ENCODE measurements at regions not wholly inside any gene's neighbourhood (a gene's known extent, or its start where the extent isn't known, plus 50 kb on each side); places are given as distances from the start of the nearest gene placed in this dataset.

DNA sequence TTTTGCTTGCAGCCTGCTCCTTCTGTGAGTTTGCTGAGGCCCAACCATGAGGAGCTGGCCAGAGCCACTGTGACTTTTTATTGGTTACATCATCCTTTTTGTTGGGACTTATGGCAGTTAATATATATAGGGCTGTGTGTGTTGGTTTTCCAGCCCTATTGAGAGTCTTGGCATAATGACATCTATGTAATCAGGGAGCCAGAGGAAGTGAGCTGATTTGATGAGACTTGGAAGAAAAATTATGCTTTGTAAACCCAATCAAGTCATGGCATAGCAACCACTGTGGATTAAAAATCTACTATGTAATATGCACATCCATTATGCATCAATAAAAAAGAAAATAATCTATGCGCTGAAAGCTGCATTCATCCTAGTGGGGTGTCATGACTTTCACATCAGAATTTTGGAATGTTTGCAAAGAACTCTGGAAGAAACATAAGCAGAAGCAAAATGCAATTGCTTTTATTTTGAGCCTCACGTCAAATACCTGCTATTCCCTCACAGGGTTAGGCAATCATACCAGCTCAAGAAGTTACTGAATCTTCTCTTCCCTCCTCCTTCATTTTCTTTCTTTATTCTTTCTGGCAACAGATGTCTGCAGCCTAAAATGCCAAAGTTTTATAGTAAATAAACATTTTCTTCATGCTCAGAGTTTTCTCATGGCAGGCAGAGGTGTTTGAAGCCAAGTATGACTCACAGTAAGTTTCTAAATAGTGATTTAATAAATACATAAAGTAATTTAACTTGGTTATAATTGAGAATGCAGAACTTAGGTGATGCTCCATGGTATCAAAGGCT, 308.5 kb downstream of the KCNS3 start:
- DNase-seq (ENCODE audit: low read depth in 2 of 2), result no peak

DNA sequence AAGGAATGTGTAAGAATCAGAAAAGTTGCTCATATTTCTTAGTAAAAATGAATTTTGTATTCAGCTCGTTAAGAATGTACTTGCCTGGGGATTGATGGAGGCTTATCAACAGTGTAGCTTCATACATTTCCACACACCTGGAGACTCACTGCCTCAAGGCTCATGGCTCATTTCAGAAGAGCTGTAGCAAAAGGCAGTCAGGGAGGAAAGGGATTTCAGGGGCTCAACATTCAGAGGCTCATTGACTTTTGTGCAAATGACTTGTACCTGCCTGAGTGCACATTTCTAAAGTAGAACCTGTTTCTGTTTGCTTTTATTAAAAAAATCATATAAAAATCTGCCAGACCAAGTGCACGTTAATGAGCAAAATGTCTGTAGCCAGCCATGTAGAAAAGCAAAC, 304.4 kb downstream of the KCNS3 start:
- no peak for DNase-seq (ENCODE audit: low read depth in 2 of 2)

DNA sequence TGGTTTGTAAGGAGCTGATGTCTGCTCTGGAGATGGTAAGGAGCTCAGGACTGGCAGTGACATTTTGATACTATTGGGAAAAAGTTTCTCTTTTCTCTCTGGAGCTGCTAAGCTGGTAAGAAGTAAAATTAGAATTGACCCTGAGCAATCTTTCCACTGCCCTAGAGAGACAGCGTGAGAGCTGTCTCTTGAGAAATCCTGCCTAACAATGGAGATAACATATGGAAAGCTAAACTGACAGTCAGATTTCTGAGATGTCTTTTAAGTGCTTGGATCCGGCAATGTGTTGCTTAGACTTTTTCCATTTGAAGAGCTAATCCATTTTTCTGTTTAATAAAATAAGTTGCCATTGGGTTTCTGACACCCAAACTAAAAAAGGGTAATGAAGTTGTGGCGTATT, 302.4 kb downstream of the KCNS3 start:
- no peak for DNase-seq (ENCODE audit: low read depth in 2 of 2)

DNA sequence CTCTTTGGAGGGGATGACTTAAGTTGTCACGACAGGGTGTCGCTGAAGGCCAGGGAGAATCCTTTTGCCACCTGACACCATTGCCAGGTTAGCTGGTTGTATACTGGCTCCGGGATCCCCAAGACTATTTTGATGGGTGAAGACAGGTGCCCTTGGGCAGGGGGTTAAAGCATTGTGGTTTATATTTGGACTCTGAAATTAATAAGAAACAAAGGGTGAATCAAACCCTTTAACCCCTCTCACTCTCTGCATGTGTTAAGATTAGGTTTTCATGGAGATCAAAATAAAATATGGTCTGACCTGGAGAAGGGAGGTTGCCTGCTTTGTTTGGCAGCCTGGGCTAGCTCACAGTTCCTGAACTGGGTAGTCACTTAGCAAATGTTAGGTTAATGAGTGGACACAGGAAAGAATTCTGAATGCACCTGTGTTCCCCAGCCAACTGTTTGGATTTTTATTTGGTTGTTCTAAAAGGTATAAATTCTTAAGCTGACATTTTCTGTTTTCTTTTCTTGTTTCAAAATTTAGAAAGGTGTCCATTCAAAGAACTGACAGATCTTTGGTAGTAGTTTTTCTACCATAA, 301.7 kb downstream of the KCNS3 start:
- DNase-seq (ENCODE audit: low read depth in 2 of 2), result no peak

DNA sequence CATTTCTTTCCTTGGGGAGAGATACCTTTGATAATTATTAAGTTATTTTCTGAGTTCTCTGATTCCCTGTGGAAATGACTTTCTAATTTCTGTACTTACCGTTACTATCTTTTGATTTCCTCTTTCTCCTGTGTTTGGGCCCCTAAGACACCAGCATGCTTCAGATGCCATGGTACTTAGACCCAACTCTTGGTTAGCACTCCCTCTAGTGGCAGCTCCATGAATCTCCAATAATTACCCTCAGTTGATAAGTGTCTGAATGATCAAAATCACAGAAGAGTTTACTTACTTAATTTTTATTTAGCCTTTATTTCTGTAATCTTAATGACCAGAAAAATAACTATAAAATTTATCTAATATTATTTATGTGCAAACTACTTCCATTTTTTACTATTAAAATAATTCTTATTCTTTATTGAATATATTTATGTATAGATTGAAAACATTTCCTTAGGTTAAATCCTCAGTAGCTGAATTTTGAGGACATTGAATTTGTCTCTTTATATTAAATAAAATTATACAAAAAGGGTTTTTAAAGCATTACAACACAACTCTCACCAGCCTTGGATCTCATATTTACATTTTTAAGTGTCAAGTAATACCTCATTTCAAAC, 300.4 kb downstream of the KCNS3 start:
- peak in 1 of 2 donors; percentile 3 for DNase-seq (ENCODE audit: low read depth in 2 of 2)

DNA sequence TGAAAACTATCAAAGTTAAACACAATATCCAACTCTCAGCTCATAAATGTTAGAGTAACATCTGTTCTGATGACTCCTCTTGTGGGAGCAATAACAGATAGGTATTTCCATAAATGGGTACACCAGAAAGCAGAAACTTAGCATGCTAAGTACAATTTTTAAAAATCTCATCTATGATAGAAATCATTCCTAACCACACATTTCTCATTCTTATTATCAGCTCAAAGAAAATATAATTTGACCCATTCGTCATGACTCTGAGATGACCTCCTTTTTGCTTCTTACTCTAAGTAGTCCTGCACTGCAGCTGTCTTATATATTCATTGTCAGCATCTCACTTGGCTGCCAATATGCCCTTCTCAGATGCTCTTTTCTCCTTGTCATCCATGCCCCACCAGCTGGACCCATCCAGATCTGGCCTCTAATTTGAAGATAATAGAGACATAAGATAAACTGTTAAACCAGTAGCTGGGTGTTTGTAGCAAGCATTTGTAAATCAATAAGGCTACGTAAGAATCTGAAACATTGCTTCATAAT, 298.3 kb downstream of the KCNS3 start:
- no peak for DNase-seq (ENCODE audit: low read depth in 2 of 2)

DNA sequence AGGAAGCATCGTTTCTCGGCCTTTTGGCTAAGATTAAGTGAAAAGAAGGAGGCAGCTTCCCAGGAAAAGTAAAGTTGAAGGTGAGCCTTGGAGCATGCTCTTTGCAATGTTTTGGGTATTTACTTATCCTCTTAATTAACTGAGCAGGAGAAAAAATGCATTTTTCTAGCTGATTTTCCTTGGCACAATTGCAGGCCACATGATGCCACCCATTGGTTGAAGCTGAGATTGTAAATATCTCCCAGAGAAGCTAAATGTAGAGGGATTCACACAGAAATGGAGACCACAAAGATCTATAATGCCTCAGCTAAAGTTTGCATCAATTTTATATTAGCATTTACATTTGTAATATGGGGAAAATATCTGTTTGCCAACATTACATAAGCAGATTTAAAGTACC, 294.1 kb downstream of the KCNS3 start:
- DNase-seq (ENCODE audit: low read depth in 2 of 2), result no peak

DNA sequence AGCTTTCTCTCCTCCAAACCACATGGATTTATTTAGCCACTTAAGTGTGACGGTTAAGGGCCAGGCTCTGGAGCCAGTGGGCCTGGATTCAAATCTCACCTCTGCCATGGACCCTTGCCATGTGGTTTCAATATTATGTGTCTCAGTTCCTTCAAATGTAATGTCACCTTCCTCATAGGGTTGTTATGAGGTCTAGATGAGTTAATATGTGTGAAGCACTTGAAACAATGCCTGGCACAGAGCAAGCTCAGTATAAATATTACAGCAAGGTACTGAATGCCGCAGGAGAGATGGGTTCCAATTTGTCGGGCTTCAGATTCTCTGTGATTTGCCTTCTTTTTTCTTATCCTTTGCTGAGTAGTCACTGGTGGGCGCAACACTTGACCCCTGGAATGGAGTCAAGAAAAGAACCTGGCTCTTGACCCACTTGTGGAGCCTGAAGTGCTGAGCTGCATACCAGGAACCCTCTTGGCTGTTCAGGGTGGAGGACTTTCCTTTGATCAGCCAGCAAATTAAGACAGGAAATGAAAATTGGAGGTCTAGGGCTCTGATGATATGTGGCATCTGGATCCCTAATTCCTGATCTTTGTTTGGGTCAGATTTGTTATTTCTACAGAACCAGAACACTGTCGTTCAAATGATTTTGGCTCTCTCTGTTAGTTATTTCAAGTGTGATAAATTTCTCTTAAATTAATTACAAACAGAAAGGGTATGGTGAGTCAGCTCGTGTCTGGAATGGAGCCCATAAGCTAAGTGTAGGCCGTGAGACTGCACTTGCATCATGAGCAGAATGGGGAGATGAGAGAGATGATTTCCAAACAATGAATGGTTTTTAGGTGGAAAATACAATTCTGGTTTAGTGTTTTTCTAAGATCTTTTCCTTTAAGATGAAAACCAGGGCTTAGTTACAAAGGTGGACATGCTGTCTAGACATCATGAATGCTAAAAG, 293.0 kb downstream of the KCNS3 start:
- DNase-seq (ENCODE audit: low read depth in 2 of 2), result no peak

DNA sequence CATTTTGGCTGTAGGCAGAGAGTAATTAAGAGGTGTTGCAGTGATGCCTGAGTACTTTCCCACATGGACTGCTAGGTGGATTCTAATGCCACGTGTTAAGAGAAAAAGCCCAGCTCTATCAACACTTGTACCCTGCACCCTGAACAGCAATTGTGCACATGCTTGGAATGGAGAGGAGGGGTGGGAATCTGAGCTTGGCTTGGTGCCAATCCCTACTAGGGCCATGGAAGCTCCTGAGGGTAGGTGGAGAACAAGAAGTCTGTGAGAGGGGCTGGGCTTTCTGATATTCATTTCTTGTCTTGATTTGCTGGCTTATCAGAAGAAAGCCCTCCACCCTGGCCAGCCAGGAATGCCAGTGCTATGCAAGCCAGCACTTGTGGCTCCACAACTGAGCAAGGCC, 292.2 kb downstream of the KCNS3 start:
- DNase-seq (ENCODE audit: low read depth in 2 of 2), result no peak

DNA sequence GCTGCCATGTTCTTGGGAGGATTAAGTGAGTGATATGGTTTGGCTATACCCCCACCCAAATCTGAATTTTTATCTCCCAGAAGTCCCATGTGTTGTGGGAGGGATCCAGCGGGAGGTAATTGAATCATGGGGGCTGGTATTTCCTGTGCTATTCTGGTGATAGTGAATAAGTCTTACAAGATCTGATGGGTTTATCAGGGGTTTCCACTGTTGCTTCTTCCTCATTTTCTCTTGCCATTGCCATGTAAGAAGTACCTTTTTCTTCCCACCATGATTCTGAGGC, 291.4 kb downstream of the KCNS3 start:
- no peak for DNase-seq (ENCODE audit: low read depth in 2 of 2)

DNA sequence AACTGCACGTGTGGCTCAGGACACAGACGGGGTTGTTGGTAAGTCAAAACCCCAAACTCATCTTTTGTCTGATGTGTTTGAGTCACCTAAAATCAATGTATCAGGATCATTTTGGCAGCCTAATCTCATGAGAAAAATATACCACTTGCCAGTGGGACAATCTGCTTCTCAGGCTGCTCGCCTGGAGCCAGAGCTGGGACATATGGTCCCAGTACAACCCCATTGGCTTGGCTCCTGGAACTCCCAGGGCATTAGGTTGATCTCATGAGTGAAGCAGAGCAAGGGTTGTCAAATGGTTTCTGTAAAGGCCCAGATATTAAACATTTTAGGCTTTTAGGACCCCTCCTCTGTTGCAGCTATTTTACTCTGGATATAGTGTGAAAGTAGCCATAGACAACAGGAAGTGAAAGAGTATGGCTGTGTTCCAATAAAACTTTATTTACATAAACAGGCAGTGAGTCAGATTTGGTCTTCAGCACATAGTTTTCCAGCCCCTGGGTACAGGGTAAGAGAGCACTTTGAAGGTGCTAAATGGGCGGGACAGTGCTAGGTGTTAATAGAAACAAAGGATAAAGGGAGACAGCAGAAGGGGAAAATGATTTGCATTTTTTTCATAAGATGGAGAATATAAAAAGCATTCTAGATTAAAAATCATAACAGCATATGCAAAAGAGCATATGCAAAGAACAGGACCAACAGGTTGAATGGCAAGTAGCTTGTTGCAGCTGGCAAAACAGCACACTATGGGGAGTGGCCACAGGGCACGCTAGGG, 290.8 kb downstream of the KCNS3 start:
- DNase-seq (ENCODE audit: low read depth in 2 of 2), result no peak

DNA sequence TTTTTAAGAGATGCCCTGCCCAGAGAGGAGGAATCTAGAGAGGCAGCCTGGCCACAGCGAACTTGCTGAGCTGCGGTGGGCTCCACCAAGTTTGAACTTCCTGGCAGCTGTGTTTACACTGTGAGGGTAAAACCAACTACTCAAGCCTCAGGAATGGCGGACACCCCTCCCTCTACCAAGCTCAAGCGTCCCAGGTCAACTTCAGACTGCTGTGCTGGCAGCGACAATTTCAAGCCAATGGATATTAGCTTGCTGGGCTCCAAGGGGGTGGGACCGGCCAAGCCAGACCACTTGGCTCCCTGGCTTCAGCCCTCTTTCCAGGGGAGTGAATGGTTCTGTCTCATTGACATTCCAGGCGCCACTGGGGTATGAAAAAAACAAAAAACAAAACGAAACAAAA, 289.4 kb downstream of the KCNS3 start:
- no peak for DNase-seq (ENCODE audit: low read depth in 2 of 2)

DNA sequence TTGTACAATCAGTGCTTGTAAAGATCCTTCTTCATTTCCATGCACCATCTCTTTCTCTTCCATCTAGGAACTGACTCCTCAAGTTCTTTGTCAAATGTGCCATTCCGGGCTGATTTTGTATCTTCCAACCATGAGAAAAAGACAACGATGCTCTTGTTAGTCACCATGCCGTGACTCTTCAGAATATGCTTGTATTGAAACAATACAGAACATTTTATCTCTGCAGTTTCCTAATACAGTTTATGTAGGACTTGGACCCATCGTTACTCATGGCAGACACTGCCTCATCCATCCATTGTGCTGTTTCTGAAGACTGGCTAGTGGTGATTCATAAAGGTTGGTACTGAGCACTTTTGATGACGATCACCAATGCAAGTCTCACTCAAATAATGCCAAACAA, 283.2 kb downstream of the KCNS3 start:
- no peak for DNase-seq (ENCODE audit: low read depth in 2 of 2)

DNA sequence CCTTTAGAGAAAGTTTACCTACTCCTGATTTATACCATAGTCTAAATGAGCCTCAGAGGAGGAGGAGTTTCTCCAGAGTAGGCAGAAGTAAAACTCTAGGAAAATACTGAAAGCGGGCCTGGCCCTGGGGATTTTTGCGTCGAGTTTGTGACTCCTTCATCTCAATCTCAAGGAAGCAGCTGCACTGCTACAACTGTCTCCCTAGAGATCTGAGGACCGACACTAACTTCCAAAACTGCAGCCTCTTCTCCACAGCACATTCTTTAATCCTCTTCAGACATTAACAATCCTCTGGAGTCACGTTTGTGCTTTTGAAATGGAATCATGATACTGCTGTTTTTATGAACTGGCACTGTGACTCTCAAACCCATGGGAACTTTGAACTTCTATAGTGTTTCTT, 281.4 kb downstream of the KCNS3 start:
- no peak for DNase-seq (ENCODE audit: low read depth in 2 of 2)

DNA sequence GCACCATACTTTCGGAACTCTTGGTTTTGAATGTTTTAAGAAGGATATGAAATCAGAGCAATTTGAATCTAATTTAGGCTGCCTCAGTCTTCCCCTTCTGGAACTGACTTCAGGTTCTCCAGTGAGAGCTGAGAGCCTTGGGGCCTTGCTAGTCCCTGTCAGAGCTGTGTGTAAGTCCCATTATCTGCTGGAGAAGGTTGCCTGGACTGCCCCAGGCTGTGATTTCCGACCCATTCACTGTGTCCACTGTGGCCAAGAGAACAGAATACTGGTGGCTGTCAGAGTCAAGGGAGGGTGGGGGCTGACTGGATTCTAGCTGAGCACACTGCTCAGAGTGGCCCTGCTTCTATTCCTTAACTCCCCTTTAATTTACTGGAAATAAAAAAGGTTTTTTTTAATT, 278.0 kb downstream of the KCNS3 start:
- no peak for DNase-seq (ENCODE audit: low read depth in 2 of 2)

DNA sequence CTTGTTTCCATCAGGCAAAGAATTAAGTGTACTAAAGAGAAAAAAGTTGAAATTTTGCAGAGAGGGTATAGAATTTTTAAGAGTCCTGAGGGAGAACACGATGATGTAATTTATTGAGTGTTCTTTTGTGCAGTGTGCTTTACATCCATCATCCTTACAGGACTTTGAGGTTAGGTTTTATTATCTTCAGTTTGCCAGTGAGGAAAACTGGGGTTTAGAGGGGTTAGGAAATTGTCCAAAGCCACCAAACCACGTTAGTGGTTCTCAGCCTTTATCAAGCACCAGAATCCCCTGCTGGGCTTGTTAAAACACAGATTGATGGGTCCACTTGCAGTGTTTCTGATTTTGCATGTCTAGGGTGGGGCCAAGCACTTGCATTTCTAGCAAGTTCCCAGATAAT, 277.5 kb downstream of the KCNS3 start:
- no peak for DNase-seq (ENCODE audit: low read depth in 2 of 2)

DNA sequence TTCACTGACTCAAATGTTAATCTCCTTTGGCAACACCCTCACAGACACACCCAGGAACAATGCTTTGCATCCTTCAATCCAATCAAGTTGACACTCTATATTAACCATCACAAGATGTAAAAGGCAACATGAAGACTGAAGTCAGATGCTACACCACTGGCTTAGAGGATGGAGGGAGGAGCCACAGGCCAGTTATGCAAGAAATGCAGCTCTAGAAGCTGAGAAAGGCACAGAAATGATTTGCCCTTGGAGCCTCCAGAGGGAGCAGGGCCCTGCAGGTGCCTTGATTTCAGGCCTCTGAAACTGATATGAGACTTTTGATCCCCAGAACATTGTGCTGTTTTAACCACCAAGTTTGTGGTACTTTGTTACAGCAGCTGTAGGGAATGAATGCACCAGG, 276.3 kb downstream of the KCNS3 start:
- no peak for DNase-seq (ENCODE audit: low read depth in 2 of 2)

DNA sequence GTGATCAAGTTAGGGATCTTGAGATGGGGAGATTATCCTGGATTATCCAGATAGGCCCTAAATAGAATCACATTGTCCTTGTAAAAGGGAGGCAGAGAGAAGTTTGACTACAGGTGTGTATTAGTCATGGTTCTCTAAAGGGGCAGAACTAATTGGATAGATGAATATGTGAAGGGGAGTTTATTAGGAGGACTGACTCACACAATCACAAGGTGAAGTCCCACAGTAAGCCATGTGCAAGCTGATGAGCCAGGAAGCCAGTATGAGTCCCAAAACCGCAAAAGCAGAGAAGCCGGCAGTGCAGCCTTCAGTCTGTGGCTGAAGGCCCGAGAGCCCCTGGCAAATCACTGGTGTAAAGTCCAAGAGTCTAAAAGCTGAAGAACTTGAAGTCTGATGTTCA, 275.8 kb downstream of the KCNS3 start:
- no peak for DNase-seq (ENCODE audit: low read depth in 2 of 2)

DNA sequence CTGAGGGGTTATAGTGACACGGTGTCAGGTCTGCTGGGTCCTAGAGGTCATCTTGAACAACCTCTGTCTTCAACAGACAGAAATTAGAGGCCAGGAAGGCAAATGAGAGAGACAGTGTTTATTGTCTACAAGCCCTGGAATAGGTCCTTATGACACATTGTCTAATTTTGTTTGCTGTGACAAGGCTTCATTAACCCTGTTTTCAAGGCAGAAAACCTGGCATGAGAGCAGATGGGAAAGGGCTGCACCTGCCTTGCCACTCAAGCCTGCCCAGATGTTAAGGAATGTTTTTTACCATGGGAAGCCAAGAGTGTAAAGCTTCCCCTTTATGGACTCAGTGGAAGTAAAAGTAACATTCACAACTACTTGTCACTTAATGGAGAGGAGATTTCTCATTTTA, 275.3 kb downstream of the KCNS3 start:
- no peak for DNase-seq (ENCODE audit: low read depth in 2 of 2)

DNA sequence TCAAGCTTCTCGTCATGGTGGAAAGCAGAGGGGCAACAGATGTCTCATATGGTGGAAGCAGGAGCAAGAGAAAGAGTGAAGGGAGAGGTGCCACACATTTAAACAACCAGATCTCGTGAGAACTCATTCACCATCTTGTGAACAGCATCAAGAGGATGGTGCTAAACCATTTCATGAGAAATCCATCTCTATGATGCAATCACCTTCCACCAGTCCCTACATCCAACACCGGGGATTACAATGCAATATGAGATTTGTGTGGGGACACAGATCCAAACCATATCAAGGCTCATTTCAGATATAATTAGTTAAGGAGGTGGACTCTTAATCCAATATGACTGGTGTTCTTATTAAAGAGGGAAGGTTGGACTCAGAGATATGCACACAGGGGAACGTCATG, 272.8 kb downstream of the KCNS3 start:
- no peak for DNase-seq (ENCODE audit: low read depth in 2 of 2)

DNA sequence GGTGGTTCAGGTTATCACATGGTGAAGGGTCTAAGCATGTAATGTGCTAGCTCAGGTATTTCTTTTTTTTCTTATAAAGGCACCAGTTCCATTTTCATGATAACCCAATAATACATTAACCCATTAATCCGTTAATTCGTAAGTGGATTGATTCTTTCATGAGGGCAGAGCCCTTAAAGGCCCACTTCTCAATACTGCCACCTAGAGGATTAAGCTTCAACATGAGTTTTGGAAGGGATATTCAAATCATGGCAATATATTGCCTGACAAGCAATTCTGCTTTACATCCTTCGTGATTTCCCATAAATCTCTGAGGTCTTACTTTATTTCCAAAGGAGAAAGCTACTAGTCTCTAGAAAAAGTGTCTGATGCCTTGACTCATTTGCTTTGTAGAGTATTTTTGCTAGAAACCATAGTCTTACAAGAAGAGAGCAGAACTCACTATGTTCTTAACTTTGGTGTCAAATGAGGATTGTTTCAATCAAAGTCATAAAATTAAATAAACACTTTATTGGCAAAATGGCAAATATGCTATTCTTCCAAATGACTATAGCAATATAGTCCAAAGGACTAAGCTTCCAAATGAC, 271.3 kb downstream of the KCNS3 start:
- no peak for DNase-seq (ENCODE audit: low read depth in 2 of 2)
